Ishikawa (cell line): ENCODE measurements at regions not wholly inside any gene's neighbourhood (a gene's known extent, or its start where the extent isn't known, plus 50 kb on each side); places are given as distances from the start of the nearest gene placed in this dataset.

Experiments
- CEBPB ChIP-seq: IDR thresholded peaks from 2 replicates; pipeline ENCODE4 v1.6.1; 2012
- CREB1 ChIP-seq: IDR thresholded peaks from 2 replicates; pipeline ENCODE4 v1.6.1; 2012; ENCODE audit warnings: low read depth
- EGR1 ChIP-seq: IDR thresholded peaks from 2 replicates; pipeline ENCODE4 v1.6.1; 2012
- EP300 ChIP-seq: IDR thresholded peaks from 2 replicates; pipeline ENCODE4 v1.6.1; 2012; ENCODE audit warnings: borderline replicate concordance
- FOXM1 ChIP-seq: IDR thresholded peaks from 2 replicates; pipeline ENCODE4 v1.6.1; 2012; ENCODE audit warnings: low read depth, borderline replicate concordance
- NFIC ChIP-seq: IDR thresholded peaks from 2 replicates; pipeline ENCODE4 v1.6.1; 2012
- RAD21 ChIP-seq: IDR thresholded peaks from 2 replicates; pipeline ENCODE4 v1.6.1; 2012; ENCODE audit warnings: low read depth
- TAF1 ChIP-seq: IDR thresholded peaks from 2 replicates; pipeline ENCODE4 v1.6.1; 2012; ENCODE audit warnings: low read depth, mild to moderate bottlenecking
- TCF12 ChIP-seq: IDR thresholded peaks from 2 replicates; pipeline ENCODE4 v1.6.1; 2012; ENCODE audit warnings: low read depth
- TEAD4 ChIP-seq: IDR thresholded peaks from 2 replicates; pipeline ENCODE4 v1.6.1; 2012
- YY1 ChIP-seq: IDR thresholded peaks from 2 replicates; pipeline ENCODE4 v1.6.1; 2012; ENCODE audit warnings: low read depth
- ZBTB7A ChIP-seq: IDR thresholded peaks from 2 replicates; pipeline ENCODE4 v1.6.1; 2012; ENCODE audit warnings: low read depth
- TF ChIP-seq, protein P1 (sequence below): IDR thresholded peaks from 2 replicates; pipeline ENCODE4 v1.6.1; 2012
- TF ChIP-seq, protein P2 (sequence below): IDR thresholded peaks from 2 replicates; pipeline ENCODE4 v1.6.1; 2012; ENCODE audit warnings: low read depth, mild to moderate bottlenecking
- TF ChIP-seq, protein P3 (sequence below): IDR thresholded peaks from 2 replicates; pipeline ENCODE4 v1.6.1; 2012

DNA sequence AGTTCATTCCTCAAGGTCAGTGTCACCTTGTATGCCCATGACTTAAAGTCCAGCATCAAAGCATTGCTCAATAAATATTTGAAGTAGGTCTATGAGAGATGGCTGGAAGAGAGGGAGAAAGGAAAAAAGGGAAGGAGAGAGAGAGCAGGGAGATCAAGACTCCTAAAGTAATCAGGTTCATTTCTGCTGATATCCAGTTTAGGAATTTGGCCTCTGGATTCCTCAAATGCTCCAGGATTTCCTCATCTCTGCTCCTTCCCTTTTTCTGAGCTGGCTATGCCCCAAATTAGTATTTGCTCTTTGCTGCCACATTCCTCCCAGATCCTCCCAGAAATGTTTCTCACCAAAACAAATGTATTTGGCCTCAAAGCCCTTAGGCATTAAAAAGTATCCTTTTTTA lies 739.4 kb upstream of the CHAC2 start:
- TF ChIP-seq CEBPB (no peak), CREB1 (no peak), TAF1 (no peak), FOXM1 (no peak), TEAD4 (no peak), EGR1 (no peak), NFIC (no peak), ZBTB7A (no peak), EP300 (no peak), TCF12 (no peak), YY1 (no peak), RAD21 (no peak)
- TF ChIP-seq, protein P1, sequence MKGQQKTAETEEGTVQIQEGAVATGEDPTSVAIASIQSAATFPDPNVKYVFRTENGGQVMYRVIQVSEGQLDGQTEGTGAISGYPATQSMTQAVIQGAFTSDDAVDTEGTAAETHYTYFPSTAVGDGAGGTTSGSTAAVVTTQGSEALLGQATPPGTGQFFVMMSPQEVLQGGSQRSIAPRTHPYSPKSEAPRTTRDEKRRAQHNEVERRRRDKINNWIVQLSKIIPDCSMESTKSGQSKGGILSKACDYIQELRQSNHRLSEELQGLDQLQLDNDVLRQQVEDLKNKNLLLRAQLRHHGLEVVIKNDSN = no peak
- TF ChIP-seq, protein P2, sequence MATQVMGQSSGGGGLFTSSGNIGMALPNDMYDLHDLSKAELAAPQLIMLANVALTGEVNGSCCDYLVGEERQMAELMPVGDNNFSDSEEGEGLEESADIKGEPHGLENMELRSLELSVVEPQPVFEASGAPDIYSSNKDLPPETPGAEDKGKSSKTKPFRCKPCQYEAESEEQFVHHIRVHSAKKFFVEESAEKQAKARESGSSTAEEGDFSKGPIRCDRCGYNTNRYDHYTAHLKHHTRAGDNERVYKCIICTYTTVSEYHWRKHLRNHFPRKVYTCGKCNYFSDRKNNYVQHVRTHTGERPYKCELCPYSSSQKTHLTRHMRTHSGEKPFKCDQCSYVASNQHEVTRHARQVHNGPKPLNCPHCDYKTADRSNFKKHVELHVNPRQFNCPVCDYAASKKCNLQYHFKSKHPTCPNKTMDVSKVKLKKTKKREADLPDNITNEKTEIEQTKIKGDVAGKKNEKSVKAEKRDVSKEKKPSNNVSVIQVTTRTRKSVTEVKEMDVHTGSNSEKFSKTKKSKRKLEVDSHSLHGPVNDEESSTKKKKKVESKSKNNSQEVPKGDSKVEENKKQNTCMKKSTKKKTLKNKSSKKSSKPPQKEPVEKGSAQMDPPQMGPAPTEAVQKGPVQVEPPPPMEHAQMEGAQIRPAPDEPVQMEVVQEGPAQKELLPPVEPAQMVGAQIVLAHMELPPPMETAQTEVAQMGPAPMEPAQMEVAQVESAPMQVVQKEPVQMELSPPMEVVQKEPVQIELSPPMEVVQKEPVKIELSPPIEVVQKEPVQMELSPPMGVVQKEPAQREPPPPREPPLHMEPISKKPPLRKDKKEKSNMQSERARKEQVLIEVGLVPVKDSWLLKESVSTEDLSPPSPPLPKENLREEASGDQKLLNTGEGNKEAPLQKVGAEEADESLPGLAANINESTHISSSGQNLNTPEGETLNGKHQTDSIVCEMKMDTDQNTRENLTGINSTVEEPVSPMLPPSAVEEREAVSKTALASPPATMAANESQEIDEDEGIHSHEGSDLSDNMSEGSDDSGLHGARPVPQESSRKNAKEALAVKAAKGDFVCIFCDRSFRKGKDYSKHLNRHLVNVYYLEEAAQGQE = no peak
- TF ChIP-seq, protein P3, sequence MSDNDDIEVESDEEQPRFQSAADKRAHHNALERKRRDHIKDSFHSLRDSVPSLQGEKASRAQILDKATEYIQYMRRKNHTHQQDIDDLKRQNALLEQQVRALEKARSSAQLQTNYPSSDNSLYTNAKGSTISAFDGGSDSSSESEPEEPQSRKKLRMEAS = no peak

DNA sequence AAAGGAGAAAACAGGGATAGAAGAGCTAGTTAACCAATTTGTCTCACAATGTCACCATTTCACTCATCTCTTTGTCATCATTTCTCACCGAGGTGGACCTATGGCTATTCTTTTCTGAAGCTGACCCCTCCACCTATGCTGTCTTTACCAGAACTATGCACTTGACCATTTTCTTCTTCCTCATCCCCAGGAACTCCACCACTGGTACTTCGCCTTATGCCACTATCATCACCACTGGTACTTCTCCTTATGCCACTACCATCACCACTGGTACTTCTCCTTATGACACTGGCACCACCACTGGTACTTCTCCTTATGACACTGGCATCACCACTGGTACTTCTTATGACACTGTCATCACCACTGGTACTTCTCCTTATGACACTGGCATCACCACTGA lies 745.8 kb upstream of the CHAC2 start:
- TF ChIP-seq CEBPB (no peak), YY1 (no peak), TCF12 (no peak)
- TF ChIP-seq, protein P3 = no peak

DNA sequence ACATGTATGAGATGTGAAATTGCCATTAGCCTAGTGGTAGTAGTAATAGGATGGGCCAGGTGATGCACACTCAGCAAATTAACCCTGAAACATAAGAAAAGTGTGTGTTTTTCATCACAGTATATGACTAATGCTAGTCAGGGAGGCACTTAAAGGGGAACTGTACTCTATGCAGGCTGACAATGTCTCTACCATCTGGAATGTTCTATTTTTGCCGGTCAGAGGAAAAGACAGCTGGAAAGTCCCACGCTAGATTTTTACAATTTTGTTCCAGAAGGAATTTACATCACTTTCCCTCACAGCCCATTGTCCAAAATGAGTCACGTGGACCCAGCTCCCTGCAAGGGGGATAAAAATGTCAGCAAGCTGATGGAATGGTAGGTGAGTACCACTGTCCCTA lies 746.3 kb upstream of the CHAC2 start:
- TF ChIP-seq TEAD4 (no peak), TAF1 (no peak), YY1 (no peak), CEBPB (no peak), EGR1 (no peak), CREB1 (no peak), FOXM1 (no peak), ZBTB7A (no peak), RAD21 (no peak)
- TF ChIP-seq, protein P1 = no peak
- TF ChIP-seq, protein P2 = no peak
- TF ChIP-seq, protein P3 = no peak

DNA sequence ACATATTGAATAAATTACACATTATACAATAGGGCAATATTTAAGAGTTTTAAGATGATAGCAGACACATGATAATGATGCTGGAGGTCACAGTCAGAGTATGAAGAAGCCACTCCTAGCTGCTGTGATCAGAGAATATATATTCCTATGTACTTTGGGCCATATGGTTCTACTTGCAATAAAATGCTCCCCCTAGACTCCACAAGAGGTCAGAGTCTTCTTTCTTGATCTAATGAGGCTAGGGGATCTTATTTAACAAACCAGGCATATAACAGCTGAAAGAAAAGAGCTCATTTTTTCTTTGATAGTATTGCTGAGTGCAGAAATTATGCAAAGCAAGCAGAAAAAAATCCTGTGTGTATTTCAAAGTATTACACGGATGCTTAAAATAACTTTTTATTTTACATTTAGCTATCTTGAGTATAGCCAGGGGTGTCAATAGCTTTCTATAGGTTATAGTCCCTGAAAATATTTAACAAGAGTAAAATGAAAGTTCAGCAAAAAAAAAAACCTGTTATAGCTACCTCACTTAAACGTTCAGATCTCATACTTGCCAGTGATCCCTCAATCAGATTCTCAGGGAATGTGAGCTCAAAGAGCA lies 748.7 kb upstream of the CHAC2 start:
- peak; percentile 44 for TF ChIP-seq RAD21
- no peak for TF ChIP-seq EGR1

DNA sequence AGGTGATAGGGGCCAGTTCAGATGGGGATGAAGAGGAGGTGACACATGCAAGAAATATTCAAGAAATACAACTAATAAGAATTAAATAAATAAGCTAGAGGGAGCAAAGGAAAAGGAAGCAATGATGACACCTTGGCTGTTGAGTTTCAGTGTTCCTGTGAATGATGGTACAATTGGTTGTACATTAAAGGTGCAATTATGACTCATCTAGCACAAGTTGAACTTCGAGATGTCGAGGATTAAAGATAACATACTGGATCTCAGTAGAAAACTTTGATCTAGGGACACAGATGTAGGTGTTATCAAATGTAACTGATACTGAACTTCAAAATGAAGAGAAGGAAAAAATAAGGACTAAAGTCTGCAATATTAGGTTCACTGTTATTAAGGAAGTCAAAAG lies 760.6 kb upstream of the CHAC2 start:
- TF ChIP-seq TCF12 (no peak), TAF1 (no peak), CEBPB (no peak), RAD21 (no peak), EP300 (no peak), FOXM1 (no peak), ZBTB7A (no peak), CREB1 (no peak), YY1 (no peak), EGR1 (no peak)
- TF ChIP-seq, protein P2 = no peak
- TF ChIP-seq, protein P3 = no peak
- TF ChIP-seq, protein P1 = no peak
